ENCODE measurements at regions not wholly inside any gene's neighbourhood (a gene's known extent, or its start where the extent isn't known, plus 50 kb on each side); places are given as distances from the start of the nearest gene placed in this dataset.

DNA sequence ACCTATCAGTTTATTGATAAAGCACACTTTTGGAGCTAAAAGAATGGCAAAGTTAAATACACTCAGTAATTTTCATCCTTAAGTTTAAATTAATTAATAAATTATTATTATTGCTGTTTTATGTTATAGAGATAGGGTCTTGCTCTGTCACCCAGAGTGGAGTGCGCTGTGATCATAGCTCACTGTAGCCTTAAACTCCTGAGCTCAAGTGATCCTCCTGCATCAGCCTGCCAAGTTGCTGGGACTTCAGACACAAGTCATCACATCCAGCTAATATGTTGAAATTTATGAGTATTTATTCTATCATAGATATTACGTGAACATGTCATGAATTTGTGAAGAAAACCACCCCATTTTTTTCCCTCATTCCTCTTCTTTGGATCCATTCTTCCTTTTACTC, 64.2 kb downstream of the GJA1 start:
- no peak for DNase-seq (ENCODE audit: low spot score)

DNA sequence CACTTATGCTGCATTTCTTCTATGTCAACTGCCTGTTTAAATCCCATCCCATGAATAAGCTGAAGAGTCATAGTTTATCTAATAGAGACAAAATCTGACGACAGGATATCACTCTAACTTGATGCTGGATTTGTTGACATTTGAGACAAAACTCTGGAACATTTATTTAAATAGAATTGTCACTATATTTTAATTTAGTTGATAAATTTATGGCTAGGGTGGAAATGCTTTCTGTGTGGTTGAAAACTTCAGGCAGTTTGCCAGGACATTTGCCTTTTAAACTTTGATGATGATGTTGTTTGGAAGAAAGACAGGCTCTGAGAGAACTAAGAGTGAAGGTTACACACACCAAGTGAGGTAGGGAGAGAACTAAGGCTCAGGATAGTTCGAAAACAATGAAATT, 68.1 kb downstream of the GJA1 start:
- DNase-seq (ENCODE audit: low spot score), result no peak

DNA sequence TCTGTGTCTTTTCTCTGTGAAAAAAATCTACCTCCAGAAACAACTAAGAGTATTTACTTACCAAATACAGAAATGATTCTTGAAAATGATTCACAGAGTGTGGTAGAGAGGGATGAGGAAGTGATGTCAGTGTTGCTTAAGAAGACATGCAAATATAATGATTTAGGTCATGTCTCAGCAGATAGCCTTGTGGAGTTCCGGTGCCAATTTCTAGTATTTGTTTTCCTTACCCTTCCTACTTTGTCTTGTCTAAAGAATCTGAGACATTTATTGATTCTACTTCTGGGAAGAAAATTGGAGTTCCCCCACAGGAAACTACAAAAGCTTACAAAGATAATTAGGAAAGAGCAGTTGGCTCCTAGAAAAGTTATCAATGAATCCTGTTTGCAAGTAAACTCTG, 68.8 kb downstream of the GJA1 start:
- DNase-seq (ENCODE audit: low spot score), result no peak

DNA sequence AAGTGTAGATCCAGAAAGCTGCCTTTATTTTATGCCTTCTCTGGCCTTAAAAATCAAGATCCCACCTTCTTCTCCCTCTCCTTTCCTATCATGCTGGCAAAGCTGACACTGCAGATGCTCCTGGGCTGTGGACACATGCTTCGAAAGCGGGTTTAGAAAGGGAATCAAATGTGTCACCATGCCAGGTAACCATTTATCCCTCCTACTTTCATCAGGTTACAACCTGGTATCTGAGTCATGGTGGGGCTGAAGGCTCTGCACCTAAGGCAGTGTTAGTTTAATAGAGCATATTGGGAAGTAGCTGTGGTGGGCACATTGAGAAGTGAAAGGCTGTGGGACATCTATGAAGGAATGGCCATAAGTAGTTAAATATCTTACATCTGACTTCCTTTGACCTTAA, 69.8 kb downstream of the GJA1 start:
- DNase-seq (ENCODE audit: low spot score), result no peak

DNA sequence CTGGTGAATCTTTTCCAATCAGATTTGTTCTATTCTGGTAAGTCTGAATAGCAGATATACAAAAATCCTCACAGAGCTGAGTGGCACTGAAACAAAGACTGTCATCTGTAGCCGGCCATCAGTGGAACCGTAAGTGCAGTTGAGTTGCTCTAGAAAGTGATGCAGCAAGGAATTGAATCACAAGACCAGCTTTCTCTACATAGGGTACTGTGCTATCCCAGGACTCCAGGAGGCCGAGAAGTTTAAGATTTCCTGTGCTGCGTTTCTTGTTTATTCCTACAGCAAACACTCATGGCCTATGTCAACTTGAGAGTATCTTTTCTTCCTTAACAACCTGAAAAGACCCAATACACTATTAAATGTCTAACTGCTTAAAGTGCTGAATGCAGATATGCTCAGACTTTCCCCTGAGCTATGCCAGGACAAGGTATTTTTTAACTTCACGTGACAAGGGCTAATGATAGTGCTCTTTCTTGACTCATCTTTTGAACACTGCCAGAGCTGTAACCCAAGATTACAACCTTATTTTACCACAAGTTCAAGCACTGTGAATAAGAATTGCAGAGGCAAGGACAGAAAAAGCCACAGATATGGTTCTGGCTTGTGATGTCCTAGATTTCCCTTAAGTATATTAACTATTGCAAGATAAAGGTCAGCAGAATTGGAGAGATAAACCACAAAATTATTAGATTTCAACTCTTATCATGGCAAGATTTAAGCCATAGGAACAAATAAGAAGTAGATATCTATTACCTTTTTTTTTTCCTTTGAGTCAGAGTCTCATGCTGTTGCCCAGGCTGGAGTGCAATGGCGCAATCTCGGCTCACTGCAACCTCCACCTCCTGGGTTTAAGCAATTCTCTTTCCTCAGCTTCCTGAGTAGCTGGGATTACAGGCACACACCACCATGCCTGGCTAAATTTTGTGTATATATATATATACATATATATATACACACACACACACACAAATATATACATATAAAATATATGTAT, 71.6 kb downstream of the GJA1 start:
- no peak for DNase-seq (ENCODE audit: low spot score)

DNA sequence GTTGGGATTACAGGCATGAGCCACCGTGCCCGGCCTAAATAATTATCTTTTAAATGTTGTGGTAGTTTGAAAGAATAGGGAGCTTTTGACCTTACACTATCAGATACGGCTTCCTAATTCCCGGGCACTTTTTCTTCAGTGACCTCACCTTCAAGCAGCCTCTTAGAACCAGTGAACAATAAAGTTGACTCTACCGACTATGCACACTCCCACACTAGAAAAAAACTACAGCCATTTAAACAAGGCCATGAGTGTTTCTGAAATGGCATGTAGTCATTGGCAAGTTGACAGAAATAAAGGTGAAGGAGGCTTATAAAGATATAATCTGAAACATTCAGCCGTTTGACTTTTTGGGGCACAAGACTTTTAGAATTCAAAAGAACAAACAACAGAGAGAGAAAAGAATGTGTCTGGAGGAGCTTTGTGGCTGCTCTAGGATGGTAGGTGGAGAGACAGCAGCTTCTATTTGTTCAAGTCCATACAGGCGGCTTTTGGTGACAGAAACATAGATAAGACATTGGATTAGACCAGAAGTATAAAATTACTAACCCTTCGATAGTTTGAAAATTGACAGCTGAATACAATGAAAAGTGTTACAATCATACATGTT, 75.2 kb downstream of the GJA1 start:
- DNase-seq (ENCODE audit: low spot score), result no peak

DNA sequence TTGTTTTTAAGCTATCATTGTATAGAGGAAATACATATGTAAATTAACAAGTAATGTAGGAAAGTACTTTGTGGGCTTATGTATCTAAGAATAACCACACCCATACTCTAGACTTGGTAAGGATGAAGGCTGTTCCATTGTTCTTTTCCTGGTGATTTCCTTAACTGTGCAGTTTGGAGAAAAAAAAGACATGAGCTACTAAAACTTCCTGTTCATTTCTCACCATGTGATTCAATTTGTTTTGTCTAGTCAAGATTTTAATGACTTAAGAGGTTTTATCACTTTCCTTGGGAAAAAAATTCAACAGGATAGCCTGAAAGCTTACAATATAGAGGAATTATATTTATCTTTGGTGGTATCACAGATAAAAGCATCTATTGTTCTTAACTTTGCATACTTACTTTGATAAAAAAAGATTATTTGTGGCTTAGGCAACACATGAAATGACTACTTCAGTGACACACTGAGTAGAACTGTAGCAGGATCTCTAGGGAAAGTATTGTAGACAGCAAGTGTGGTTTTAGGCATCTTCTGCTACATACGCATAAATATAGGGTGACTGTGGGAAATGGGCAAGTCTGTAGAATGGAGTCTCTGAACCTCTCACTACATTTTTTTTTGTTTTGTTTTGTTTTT, 80.3 kb downstream of the GJA1 start:
- no peak for DNase-seq (ENCODE audit: low spot score)

DNA sequence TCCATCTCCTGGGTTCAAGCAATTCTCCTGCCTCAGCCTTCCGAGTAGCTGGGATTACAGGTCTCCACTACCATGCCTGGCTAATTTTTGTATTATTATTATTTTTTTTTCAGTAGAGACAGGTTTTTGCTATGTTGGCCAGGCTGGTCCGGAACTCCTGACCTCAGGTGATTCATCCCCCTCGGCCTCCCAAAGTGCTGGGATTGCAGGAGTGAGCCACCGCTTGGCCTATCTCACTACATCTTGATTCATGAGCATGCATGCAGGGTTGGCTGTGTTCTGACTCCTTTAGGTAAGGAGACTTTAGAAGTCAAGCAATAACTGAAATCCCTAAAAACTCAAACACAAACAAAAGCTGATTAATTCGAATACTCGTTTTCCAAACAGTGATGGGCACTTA, 80.9 kb downstream of the GJA1 start:
- DNase-seq (ENCODE audit: low spot score), result no peak

DNA sequence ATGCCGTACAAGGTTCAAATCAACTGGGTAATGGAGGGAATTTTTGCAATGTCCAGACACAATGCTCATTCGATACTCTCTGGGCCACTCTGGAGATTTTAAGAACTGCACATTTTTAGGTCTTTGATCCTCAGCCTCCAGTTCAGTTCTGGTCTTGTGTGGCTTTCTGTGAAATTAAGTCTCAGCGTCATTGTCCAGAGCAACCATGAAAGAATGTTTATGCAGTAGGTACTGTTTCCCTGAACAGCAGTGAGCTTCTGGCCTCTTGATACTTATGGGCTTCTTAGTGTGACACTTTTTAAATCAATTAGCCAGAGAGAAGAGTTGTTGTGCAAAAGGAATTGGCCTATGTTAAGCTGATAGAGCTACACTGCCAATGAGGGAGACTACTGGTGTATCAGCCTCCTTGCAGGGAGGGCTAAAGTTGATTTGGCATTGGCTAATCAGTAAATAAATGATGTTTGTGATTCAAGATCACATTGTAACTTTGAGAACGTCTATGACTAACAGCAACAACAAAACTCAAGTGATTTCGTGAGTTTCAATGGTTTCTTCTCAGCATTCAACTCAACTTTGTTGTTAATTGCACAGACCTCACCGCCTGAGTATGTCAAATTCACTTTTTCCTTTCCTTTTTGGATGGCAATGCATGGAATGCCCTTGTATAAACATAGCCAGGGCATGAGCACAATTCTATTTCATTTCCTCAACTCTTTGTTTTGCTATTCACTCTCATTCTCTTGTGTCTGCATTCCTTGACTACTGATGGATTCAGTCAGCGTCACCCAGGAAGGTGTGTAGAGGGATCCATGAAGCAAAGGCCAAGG, 85.1 kb downstream of the GJA1 start:
- DNase-seq (ENCODE audit: low spot score), result no peak

DNA sequence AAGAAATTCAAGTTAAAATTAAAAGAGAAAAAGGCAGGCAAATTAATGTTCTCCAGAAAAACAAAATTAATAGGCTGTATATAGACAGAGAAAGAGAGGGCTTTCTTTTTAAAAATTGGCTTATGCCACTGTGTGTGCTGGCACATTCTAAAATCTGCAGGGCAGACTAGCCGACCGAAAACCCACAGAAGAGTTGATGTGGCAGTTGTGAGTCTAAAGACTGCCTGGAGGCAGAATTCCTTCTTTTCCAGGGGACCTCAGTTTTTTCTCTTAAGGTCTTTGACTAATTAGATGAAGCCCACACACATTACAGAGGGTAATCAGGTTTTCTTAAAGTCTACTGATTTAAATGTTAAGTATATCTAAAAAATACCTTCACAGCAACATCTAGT, 85.7 kb downstream of the GJA1 start:
- no peak for DNase-seq (ENCODE audit: low spot score)

DNA sequence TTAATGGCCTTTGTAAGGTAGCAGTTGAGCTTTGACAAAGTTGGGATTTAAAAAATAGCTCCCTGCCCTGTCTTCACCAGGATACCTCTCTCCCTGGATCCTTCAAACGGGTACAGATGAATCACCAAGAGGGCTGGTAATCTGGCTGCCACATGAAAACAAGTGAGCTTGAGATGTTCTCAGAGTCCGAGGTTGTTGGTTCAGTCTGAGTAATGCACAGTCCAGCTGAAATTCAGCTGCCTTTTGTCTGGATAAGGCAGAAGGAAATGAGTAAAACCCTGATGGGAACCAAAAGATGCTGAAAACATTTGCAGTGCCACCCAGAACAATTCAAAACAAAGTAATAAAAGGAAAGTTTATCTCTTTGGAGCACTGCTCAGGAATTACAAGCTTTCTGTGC, 86.8 kb downstream of the GJA1 start:
- no peak for DNase-seq (ENCODE audit: low spot score)

DNA sequence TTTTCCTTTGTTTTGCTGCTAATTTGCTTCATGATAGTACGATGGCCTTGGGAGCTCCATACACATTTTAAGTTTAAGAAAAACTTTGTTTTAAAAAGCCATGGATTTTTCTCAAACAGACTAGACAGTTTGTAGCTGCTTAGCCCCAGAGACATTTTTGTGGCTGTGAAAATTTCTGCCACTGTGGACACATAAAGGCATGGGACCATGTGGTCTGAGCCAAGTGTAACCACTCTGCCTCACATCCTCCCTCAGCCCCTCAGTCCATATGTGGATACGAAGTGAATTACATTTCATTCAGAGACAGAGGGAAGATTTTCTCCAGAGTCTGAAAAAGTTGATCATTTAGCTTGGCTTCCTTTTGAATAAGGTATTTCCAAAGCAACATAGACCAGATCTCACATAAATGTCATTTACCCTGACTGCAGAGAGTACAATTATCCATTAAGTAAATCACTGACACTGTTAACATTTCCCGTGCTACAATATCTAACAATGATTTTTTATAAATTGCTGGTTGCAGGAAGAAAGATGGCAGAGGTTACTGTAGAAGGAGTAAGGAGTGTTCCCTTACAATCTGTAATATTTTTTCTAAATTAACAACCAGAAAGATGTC, 87.4 kb downstream of the GJA1 start:
- no peak for DNase-seq (ENCODE audit: low spot score)

DNA sequence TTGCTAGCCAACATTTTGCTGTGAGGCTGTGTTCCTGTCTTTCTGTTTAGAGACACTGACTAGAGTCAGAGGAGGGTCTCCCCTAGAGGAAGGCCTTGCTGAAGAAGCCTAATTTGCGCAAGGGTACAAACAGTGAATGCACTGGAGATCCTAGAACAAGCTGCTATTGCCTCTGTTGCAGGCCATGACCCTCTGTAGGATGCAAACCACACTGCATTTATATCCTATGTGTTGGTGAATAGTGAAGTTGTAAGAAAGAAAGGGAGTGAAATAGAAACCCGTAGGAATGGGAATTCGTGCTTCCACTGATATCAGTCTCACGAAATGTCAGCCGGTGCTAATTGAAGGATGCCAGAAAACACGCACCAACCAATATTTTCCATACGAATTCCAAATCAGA, 88.2 kb downstream of the GJA1 start:
- DNase-seq (ENCODE audit: low spot score), result no peak

DNA sequence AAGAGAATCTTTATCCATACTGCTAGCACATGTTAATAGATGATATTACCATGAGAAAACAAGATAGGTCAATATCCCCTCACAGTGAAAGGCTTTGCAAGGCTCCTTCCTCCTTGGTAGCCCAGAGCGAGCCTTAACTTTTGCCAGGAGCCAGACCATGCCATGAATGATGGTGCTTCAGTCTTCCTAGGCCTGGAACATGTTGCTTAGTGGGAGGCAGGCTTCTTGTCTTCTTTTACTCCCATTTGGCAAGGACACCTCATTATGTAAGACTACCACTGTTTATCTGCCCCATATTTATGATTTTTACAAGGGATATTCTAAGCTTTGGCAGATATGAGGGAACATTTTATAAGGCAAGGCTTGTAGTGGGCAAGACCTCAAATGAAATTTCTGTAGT, 90.8 kb downstream of the GJA1 start:
- no peak for DNase-seq (ENCODE audit: low spot score)

DNA sequence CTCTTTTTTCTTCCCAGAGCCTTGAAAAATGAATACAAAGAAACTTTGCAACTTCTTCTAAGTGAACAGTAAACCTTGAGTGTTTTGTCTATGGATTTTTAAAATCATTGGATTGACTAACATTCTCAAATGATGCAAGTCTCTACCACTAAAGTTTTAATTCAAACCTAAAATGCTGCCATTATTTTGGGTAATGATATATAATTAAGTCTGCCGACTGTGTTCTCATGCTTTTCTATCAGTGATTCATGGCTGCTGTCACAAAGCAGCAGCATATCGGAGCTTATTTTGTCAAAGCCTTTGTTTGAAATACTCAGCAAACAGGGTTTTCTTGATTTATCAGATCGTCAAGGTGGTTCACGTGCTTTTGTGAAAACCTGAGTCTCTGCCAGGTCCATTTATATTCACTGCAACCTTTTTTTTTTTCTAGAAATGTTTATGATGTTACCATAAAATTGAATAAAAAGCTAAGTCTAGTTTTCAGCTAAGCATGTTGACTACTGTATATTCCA, 96.3 kb downstream of the GJA1 start:
- DNase-seq (ENCODE audit: low spot score), result no peak

DNA sequence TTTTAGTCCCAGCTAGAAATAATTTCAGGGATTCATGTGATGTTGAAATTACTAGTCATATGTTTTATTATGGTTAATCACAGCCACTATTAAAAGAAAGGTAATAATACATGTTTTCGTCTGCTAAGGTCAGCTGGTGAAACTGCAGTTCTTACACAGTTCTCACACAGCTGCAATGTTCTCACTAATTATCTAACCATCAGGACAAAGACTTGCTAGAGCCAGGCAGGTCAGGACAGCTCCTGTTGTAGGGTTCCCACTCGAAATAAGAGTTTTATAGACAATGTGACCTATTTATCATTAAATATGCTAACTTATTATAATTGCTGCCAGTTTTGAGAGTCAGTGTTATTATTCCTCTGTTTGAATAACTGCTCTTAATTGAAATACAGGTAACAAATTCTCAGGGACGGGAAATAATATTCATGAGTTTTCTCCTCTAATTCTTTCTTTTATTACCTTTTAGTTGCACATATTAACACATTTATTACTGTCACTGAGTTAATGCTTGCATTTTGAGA, 97.9 kb downstream of the GJA1 start:
- no peak for DNase-seq (ENCODE audit: low spot score)

DNA sequence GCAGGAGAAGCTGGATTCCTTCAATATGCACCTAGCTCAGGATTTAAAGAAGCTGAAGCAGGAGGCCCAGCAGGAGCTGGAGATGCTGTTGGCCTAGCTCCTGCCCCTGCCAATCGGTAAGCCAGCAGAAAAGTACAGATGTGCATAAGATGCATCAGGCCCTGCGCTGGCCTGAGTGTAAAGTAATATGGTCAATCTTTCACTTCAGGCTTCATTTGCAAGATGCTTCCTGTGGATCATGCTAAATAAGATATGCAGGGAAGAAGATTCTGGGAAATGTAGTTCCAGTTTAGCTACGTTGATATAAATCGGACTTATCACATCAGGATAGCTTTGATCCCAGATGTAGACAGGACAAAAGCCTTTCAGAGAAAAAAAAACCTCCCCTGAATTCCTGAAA, 100.3 kb downstream of the GJA1 start:
- DNase-seq (ENCODE audit: low spot score), result no peak

DNA sequence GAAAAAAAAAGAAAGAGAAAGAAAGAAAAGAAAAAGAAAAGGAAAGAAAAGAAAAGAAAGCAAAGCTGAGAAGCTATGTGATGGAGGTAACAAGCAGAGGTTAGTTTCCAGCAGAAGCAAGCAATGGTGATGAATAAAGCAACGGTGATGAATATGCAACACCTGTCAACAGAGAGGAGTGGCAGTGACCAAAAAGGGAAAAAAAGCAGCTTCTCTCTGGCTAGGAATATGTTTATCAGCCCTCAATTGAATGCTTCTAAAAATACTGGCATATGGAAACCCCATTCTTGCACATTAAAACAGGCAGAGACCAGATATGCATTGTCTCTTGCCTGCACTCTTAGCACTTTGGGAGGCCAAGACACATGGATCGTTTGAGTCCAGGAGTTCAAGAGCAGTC, 100.9 kb downstream of the GJA1 start:
- DNase-seq (ENCODE audit: low spot score), result no peak

DNA sequence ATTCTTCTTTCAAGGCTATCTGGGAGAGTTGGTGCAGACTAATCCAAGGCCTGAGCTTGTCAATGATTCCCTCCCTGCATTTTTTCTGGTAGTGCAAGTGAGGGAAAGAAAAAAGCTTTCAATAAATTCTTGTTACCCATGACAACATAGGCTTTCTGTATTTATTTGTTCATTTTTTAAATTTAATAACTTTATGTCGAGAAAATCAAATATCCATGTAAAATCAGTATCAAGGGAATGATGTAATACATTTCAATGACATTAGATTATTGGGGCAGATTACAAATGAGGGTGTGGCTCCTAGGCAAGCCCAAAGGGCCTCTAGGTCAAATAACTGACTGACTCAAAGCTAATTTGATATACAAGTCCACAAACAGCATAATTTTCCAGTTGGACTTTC, 104.0 kb downstream of the GJA1 start:
- DNase-seq (ENCODE audit: low spot score), result no peak

DNA sequence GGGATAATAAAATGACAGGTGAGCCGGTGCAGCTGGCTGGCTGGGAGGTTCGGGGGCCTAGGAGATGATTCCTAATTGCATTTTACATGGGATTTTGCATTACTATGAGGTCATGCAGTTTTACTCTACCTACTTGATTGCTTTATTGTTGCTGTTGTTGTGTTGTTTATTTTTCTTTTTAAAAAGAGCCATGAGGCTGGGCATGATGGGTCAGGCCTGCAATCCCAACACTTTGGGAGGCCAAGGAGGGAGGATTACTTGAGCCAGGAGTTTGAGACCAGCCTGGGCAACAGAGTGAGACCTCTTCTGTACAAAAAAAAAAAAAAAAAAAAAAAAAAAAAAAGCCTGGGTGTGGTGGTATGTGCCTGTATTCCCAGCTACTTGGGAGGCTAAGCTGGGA, 104.8 kb downstream of the GJA1 start:
- DNase-seq (ENCODE audit: low spot score), result no peak

DNA sequence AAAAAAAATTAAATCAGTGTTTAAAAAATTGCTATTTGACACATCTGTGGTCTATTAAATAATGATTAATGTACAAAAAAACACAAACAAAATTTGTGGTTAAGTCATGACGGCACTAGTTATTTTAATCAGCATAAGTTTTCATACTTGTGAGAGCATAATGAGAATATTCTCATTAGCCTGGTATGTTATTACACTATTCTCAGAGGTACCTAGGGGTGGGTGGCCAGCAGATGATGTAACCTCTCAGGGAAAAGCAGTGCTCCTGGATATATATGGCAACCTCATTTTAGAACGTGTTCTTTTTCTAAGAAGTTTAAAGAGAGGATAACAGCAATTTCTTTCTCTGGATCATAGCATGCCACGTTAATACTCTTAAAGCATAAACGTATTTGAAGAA, 109.2 kb downstream of the GJA1 start:
- no peak for DNase-seq (ENCODE audit: low spot score)
